Daoy (cell line): ENCODE measurements at regions not wholly inside any gene's neighbourhood (a gene's known extent, or its start where the extent isn't known, plus 50 kb on each side); places are given as distances from the start of the nearest gene placed in this dataset.

Experiments
- DNase-seq: peaks from one replicate; pipeline ENCODE4 v3.0.0-alpha.2; 2015; ENCODE audit warnings: low read depth

DNA sequence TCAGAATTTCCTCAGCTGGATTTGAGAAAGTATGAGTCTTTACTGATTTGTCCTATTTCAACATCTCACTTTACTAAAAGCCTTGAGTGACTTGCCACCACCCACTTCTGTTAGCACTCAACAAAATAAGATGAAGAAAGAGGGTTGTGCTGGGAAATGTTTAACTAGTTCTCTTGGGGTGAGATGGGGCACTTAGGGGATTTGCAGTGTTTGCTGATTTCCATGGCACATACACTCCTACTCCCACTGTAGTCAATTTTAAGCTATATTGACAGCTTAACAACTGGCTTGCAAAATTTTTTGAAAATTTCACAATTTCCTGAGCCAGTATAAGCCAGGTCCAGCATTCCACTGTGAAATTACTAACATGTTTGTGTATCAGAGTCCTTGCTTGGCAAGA lies 463.1 kb upstream of the ARHGEF26 start:
- no peak for DNase-seq

- DNase-seq, result no peak
These were observed 454.0 kb upstream of the ARHGEF26 start for GRCh38 chr3:153666991-153667740.

GRCh38 chr3:153669527-153669926 lies 451.7 kb upstream of the ARHGEF26 start:
- no peak for DNase-seq

- no peak for DNase-seq
These were observed 450.6 kb upstream of the ARHGEF26 start for GRCh38 chr3:153670577-153670976.

- no peak for DNase-seq
These were observed 447.3 kb upstream of the ARHGEF26 start for GRCh38 chr3:153673853-153674252.

DNA sequence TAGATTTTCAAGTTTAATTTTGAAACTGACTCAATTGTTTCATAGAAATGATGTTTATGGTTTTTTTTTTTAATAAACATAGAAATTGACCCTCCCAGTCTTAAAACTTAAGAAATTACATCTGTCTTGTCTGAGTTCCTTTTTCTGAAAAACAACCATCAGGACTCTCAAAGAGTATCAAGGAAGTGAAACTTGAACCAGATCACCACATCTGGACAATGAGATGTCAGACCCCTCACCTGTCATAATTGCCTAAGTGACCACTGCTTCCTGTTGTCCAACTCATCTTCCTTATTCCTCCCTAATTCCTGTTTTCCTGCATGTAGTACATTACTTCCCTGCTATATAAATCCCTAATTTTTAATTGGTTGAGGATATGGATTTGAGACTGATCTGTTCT lies 441.5 kb upstream of the ARHGEF26 start:
- DNase-seq, result no peak

DNA sequence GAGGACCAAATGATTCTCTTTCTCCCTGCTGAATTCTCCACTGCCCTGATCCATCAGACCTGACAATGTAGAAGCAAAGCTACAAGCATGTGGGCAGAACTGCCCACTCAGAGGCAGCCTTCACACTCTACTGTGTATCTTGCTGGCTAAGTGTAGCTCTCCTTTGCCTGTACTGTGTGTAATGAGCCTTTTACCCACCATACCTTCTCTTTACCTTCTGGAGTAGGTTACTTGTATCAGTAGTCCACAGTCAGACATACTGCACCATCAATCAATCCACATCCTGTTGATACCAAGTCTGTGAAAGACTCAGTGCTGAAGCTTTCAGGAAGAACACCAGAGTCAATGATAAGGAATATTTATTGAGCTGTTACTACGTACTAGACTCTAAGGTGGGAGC lies 440.7 kb upstream of the ARHGEF26 start:
- DNase-seq, result no peak

GRCh38 chr3:153681057-153681456 lies 440.1 kb upstream of the ARHGEF26 start:
- DNase-seq, result no peak

DNA sequence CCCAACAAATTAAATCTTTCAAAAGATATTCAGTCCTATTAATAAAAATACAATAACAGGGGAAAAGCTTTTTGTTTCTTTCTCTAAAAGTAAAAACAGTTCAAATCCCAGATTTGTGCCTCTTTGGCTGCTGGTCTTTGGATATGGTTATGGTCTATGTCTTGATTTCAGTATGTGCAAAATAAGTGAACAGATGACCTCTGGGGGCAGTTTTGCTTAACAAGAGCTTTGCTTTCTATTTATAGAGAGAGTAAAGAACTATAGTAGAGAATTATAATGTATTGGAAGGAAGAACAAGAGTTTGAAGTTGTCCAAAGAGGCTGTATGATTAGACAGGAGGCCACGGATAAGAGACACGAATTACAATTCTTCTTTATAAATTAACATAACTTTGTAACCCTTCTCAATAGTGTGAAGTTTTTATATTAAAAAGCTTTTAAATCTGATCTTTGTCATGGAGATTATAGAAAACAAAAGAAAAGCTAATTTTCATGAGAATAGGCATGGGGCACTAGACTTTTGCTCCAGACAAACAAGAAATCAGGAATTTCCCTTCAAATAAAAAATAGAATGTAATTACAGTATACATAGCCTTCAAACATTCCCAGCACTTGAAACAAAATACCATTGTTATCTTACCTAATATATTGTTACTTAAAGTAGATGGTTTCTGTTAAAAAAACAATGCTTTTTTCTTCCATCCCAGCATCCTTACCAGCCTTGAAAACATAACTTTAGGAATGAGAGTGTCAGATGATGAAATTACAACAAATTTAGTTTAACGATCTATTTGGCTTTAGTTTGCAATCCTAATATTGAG lies 432.7 kb upstream of the ARHGEF26 start:
- no peak for DNase-seq

DNA sequence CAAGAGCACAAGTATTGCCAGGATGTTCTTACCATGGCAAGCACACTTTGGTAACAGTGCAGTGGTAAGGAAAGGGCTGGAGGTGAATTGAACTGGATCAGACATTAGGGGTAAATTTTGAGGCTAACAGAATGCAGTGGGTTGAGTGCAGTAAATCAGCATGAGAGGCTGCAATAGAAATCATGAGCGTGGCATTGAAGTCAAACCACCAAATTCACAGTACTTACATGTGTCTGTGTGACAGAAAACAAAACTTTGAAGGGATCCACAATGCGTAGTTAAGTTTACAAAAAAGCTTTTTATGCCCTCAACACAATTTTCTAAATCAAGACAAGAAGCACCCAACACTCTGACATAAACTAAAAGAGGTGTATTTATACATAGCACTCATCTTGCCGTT lies 428.0 kb upstream of the ARHGEF26 start:
- no peak for DNase-seq

GRCh38 chr3:153702106-153702505 lies 419.1 kb upstream of the ARHGEF26 start:
- no peak for DNase-seq

DNA sequence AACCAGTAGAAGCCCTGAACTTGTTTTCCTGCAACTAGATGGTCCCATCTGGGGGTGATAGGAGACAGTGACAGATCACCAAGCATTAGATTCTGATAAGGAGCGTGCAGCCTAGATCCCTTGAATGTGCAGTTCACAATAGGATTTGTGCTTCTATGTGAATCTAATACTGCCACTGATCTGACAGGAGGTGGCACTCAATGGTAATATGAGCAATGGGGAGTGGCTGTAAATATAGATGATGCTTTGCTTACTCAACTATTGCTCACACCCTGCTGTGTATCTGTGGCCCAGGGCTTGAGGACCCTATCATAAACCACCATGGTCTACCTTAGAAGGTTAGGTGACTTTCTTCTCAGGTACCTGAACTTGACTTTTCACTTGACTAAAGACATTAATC lies 417.1 kb upstream of the ARHGEF26 start:
- DNase-seq, result no peak

DNA sequence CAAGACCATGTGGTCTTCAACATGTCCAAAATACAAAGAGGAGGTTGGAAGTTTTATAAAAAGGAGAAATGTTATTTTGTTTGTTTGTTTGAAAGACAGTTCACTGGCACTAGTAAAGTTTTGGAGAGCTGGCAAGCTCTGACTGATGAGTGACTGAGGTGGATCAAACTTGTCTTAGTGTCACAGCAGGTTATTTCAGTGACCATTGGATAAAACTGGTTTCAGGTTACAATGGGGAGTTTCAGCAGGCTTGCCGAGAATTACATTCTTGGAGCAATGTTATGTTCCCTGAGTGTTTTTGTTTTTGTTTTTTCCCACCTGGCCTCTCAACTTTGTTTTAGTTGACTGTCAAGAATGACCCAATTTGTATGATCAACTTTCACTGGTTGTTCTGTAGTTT lies 414.5 kb upstream of the ARHGEF26 start:
- DNase-seq, result no peak

- DNase-seq, result no peak
These were observed 407.2 kb upstream of the ARHGEF26 start for GRCh38 chr3:153714016-153714415.

DNA sequence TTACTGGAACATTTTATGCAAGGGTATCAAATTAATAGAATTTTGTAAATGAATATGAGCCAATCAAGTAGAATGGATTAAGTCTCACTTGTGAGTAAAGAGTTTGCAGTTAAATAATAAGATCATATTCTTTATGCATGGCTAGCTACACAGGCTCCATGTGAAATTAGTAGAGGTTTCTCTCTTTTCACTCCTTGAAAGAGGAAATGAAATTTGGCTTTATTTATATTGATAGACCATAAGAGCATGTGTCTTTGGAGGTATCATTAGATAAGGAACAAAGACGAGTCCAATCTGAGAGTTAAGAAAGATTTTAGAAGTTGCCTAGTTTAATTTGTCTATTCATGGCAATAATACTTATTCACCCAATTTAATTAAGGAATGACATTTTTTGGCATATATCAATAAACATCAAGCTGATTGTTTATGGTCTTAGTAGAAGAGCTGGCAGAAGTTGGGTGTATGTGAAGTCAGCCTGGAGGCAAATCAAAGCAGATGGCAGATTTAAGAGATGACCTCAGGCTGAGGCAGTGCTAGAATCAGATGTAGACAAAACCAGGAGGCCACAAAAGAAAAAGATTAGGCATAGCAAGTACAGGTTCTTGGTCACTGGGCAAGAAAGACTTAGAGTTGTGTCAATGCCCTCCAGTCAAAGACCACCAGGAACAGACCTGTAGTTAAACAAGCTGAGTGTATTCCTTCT lies 406.5 kb upstream of the ARHGEF26 start:
- DNase-seq, result no peak

GRCh38 chr3:153722157-153722556 lies 399.0 kb upstream of the ARHGEF26 start:
- DNase-seq, result no peak

- no peak for DNase-seq
These were observed 390.1 kb upstream of the ARHGEF26 start for GRCh38 chr3:153731071-153731470.

DNA sequence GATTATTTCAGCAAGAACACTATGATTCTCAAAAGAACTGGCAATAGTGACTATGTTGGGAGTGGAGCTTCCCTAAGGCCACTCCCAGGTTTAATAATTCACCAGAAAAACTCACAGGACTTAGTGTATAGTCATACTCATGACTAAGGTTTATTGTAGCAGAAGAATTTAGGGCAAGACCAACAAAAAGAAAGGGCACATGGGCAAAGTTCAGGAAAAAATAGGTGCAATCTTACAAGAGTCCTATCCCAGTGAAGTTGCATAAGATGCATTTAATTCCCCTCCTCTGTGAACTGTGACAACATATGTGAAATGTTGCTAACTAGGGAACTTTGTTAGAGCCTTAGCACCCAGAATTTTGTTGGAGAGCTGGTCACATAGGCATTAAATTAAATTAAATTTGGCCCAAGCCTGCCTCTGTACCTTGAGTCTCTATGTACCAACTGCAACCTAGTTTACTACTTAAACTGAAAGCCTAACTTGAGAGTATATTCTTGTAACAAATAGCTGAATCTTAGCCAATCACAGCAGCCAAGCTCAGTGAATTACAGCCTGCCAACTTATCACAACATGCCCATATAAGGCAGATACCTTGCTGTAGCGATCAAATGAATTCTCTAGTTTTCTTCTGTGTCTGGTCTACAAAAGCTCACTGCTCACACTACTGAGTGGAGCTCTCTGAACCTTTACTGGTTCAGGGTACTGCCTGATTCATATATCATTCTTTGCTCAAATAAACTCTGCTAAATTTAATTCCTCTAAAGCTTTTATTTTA lies 386.2 kb upstream of the ARHGEF26 start:
- no peak for DNase-seq

GRCh38 chr3:153740109-153740508 lies 381.1 kb upstream of the ARHGEF26 start:
- DNase-seq, result no peak

DNA sequence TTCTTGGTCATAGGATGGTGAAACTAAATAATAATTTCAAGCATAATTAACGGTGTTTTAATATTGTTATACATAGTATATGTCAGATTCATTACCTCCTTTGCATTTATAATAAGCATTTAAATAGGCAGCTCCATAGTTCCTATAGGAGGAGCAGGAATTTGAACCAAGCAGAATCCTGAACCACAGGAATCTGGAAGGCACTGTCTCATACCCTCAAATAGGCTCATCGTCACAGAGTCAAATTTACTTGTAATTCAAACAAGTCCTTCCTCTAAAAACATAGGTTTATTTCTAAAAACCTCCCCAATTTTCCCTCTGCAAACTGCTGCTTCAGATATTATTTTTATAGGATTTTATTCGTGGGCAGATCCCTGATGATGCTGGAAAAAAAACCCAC lies 376.3 kb upstream of the ARHGEF26 start:
- no peak for DNase-seq

GRCh38 chr3:153746211-153746610 lies 375.0 kb upstream of the ARHGEF26 start:
- DNase-seq, result no peak

- DNase-seq, result no peak
These were observed 372.1 kb upstream of the ARHGEF26 start for GRCh38 chr3:153749070-153749610.
